HepG2 (cell line): ENCODE measurements at regions not wholly inside any gene's neighbourhood (a gene's known extent, or its start where the extent isn't known, plus 50 kb on each side); places are given as distances from the start of the nearest gene placed in this dataset.
A peak's percentile ranks its signal among the peaks of the same experiment; 100 is the strongest.

Source experiments
- CBX5 ChIP-seq: sonication (generic); formaldehyde crosslinking; IDR thresholded peaks from 2 replicates; pipeline ENCODE4 v1.4.0; 2020; ENCODE audit warnings: missing genetic modification reagents, borderline replicate concordance
- DNMT3B ChIP-seq: conservative IDR thresholded peaks from 2 replicates; pipeline ENCODE4 v1.6.1; 2016; ENCODE audit warnings: missing biosample characterization, control low read depth
- FIP1L1 ChIP-seq: fragments of 200-400 bp; formaldehyde crosslinking; IDR thresholded peaks from 2 replicates; pipeline ENCODE4 v1.6.1; 2018; ENCODE audit warnings: low read depth, mild to moderate bottlenecking, low read length, moderate library complexity, borderline replicate concordance; ENCODE audit not compliant: insufficient read depth
- HNF4A ChIP-seq: sonication (generic); formaldehyde crosslinking; IDR thresholded peaks from 2 replicates; pipeline ENCODE4 v1.4.0; 2020; ENCODE audit warnings: missing genetic modification reagents
- MEIS2 ChIP-seq: sonication (generic); formaldehyde crosslinking; IDR thresholded peaks from 2 replicates; pipeline ENCODE4 v1.9.0; 2021; ENCODE audit warnings: mild to moderate bottlenecking, missing genetic modification reagents
- MYNN ChIP-seq: sonication (generic); formaldehyde crosslinking; IDR thresholded peaks from 2 replicates; pipeline ENCODE4 v1.4.0; 2020; ENCODE audit warnings: mild to moderate bottlenecking, low read depth, missing genetic modification reagents
- REL ChIP-seq: sonication (generic); formaldehyde crosslinking; conservative IDR thresholded peaks from 2 replicates; pipeline ENCODE4 v1.8.0; 2022; ENCODE audit warnings: mild to moderate bottlenecking, missing genetic modification reagents, moderate library complexity
- RFX5 ChIP-seq: IDR thresholded peaks from 2 replicates; pipeline ENCODE4 v1.6.1; 2011; ENCODE audit warnings: low read depth, low read length, improper control_type of control experiment
- SALL1 ChIP-seq: sonication (generic); formaldehyde crosslinking; IDR thresholded peaks from 2 replicates; pipeline ENCODE4 v1.8.0; 2022; ENCODE audit warnings: mild to moderate bottlenecking, missing genetic modification reagents
- SRSF1 ChIP-seq: fragments of 200-400 bp; formaldehyde crosslinking; optimal IDR thresholded peaks from 2 replicates; pipeline ENCODE3; 2017; ENCODE audit warnings: mild to moderate bottlenecking, low read depth, low read length, moderate library complexity
- TARDBP ChIP-seq: sonication (generic); formaldehyde crosslinking; IDR thresholded peaks from 2 replicates; pipeline ENCODE4 v1.8.0; 2022; ENCODE audit warnings: mild to moderate bottlenecking, missing genetic modification reagents
- TBX3 ChIP-seq: fragments of 450-650 bp; IDR thresholded peaks from 2 replicates; pipeline ENCODE4 v1.6.1; 2017; ENCODE audit warnings: antibody characterized with exemption, mild to moderate bottlenecking, inconsistent platforms, borderline replicate concordance
- TOPORS ChIP-seq: sonication (generic); formaldehyde crosslinking; IDR thresholded peaks from 2 replicates; pipeline ENCODE4 v1.8.0; 2023; ENCODE audit warnings: mild to moderate bottlenecking, missing genetic modification reagents
- TP53 ChIP-seq: sonication (generic); formaldehyde crosslinking; conservative IDR thresholded peaks from 2 replicates; pipeline ENCODE4 v1.4.0; 2020; ENCODE audit warnings: missing genetic modification reagents
- ZBTB8A ChIP-seq: sonication (generic); formaldehyde crosslinking; IDR thresholded peaks from 2 replicates; pipeline ENCODE4 v1.4.0; 2020; ENCODE audit warnings: mild to moderate bottlenecking, low read depth, missing genetic modification reagents, borderline replicate concordance
- ZFP36L1 ChIP-seq: sonication (generic); formaldehyde crosslinking; IDR thresholded peaks from 2 replicates; pipeline ENCODE4 v1.8.0; 2022; ENCODE audit warnings: mild to moderate bottlenecking, missing genetic modification reagents, moderate library complexity
- ZKSCAN5 ChIP-seq: sonication (generic); formaldehyde crosslinking; IDR thresholded peaks from 2 replicates; pipeline ENCODE4 v1.5.1; 2020; ENCODE audit warnings: mild to moderate bottlenecking, missing genetic modification reagents
- ZNF136 ChIP-seq: sonication (generic); formaldehyde crosslinking; IDR thresholded peaks from 2 replicates; pipeline ENCODE4 v1.8.1; 2022; ENCODE audit warnings: low read depth, mild to moderate bottlenecking, moderate library complexity, missing genetic modification reagents
- ZNF274 ChIP-seq: sonication (generic); formaldehyde crosslinking; IDR thresholded peaks from 2 replicates; pipeline ENCODE4 v1.5.1; 2020; ENCODE audit warnings: mild to moderate bottlenecking, missing genetic modification reagents
- ZNF350 ChIP-seq: sonication (generic); formaldehyde crosslinking; IDR thresholded peaks from 2 replicates; pipeline ENCODE4 v1.4.0; 2020; ENCODE audit warnings: mild to moderate bottlenecking, low read depth, missing genetic modification reagents, borderline replicate concordance
- ZNF441 ChIP-seq: sonication (generic); formaldehyde crosslinking; IDR thresholded peaks from 2 replicates; pipeline ENCODE4 v1.7.0; 2021; ENCODE audit warnings: missing genetic modification reagents, borderline replicate concordance
- ZNF460 ChIP-seq: sonication (generic); formaldehyde crosslinking; IDR thresholded peaks from 2 replicates; pipeline ENCODE4 v1.5.1; 2020; ENCODE audit warnings: missing genetic modification reagents, mild to moderate bottlenecking, borderline replicate concordance
- ZNF652 ChIP-seq: IDR thresholded peaks from 2 replicates; pipeline ENCODE4 v1.6.1; 2016; ENCODE audit warnings: low read depth, borderline replicate concordance
- TF ChIP-seq, protein P1 (sequence below): sonication (generic); formaldehyde crosslinking; IDR thresholded peaks from 2 replicates; pipeline ENCODE4 v1.4.0; 2020; ENCODE audit warnings: missing genetic modification reagents
- TF ChIP-seq, protein P2 (sequence below), 2 experiments: sonication (generic) in 1 of 2; formaldehyde crosslinking in 1 of 2; IDR thresholded peaks; 2 replicates each; pipeline versions ENCODE4 v1.4.0 to v1.6.1; 2018 to 2020; ENCODE audit warnings: missing genetic modification reagents in 2 of 2, borderline replicate concordance in 1 of 2, low read depth in 1 of 2, mild to moderate bottlenecking in 1 of 2, missing biosample characterization in 1 of 2

DNA sequence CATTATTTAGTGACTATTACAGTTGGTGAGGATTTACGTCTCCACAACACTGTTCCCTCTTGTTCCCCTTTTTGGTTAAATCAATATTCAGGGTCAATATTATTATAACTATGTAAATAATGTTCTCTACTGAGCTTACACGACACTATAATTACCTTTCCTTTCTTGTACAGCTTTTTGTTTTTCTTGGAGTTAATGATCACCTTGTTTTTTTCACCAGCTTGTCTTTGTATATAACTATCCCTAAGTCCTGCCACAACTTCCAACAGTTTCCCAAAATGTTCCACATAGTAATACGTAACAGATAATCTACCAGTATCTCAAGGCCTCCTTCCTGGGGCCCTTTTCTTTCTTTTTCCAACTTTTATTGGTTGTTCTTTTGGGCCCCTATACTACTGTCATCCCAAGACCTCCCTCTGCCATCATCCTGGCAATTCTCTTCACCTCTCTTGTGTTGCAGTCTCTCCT, 142.0 kb upstream of the SOX4 start (continued):
- TF ChIP-seq ZNF441 (CRISPR knock-in tag) (no peak), REL (CRISPR knock-in tag) (no peak), SALL1 (CRISPR knock-in tag) (no peak), DNMT3B (no peak), FIP1L1 (no peak), MEIS2 (CRISPR knock-in tag) (no peak), ZNF652 (CRISPR knock-in tag) (peak; percentile 80), ZKSCAN5 (no peak), ZNF460 (CRISPR knock-in tag) (no peak; the same call in 1 of the 2 replicates), HNF4A (CRISPR knock-in tag) (peak; percentile 20; the same call in 1 of the 2 replicates), CBX5 (CRISPR knock-in tag) (no peak), ZNF274 (CRISPR knock-in tag) (no peak), TBX3 (peak; percentile 91), SRSF1 (no peak), ZBTB8A (CRISPR knock-in tag) (no peak), MYNN (CRISPR knock-in tag) (no peak), RFX5 (no peak), ZFP36L1 (peak; percentile 61; the same call in 1 of the 2 replicates), TP53 (CRISPR knock-in tag) (no peak), TARDBP (CRISPR knock-in tag) (peak; percentile 73; the same call in 1 of the 2 replicates), TOPORS (CRISPR knock-in tag) (no peak), ZNF350 (CRISPR knock-in tag) (no peak), ZNF136 (CRISPR knock-in tag) (no peak)
- TF ChIP-seq, protein P1, sequence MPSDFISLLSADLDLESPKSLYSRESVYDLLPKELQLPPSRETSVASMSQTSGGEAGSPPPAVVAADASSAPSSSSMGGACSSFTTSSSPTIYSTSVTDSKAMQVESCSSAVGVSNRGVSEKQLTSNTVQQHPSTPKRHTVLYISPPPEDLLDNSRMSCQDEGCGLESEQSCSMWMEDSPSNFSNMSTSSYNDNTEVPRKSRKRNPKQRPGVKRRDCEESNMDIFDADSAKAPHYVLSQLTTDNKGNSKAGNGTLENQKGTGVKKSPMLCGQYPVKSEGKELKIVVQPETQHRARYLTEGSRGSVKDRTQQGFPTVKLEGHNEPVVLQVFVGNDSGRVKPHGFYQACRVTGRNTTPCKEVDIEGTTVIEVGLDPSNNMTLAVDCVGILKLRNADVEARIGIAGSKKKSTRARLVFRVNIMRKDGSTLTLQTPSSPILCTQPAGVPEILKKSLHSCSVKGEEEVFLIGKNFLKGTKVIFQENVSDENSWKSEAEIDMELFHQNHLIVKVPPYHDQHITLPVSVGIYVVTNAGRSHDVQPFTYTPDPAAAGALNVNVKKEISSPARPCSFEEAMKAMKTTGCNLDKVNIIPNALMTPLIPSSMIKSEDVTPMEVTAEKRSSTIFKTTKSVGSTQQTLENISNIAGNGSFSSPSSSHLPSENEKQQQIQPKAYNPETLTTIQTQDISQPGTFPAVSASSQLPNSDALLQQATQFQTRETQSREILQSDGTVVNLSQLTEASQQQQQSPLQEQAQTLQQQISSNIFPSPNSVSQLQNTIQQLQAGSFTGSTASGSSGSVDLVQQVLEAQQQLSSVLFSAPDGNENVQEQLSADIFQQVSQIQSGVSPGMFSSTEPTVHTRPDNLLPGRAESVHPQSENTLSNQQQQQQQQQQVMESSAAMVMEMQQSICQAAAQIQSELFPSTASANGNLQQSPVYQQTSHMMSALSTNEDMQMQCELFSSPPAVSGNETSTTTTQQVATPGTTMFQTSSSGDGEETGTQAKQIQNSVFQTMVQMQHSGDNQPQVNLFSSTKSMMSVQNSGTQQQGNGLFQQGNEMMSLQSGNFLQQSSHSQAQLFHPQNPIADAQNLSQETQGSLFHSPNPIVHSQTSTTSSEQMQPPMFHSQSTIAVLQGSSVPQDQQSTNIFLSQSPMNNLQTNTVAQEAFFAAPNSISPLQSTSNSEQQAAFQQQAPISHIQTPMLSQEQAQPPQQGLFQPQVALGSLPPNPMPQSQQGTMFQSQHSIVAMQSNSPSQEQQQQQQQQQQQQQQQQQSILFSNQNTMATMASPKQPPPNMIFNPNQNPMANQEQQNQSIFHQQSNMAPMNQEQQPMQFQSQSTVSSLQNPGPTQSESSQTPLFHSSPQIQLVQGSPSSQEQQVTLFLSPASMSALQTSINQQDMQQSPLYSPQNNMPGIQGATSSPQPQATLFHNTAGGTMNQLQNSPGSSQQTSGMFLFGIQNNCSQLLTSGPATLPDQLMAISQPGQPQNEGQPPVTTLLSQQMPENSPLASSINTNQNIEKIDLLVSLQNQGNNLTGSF (CRISPR knock-in tag), result no peak
- TF ChIP-seq, protein P2, sequence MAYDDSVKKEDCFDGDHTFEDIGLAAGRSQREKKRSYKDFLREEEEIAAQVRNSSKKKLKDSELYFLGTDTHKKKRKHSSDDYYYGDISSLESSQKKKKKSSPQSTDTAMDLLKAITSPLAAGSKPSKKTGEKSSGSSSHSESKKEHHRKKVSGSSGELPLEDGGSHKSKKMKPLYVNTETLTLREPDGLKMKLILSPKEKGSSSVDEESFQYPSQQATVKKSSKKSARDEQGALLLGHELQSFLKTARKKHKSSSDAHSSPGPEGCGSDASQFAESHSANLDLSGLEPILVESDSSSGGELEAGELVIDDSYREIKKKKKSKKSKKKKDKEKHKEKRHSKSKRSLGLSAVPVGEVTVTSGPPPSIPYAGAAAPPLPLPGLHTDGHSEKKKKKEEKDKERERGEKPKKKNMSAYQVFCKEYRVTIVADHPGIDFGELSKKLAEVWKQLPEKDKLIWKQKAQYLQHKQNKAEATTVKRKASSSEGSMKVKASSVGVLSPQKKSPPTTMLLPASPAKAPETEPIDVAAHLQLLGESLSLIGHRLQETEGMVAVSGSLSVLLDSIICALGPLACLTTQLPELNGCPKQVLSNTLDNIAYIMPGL (CRISPR knock-in tag; IDR thresholded peaks at IDR 0.05; ENCODE audit: borderline replicate concordance in 1 of 2, low read depth in 1 of 2), result 0 out of 4 replicates have a peak, but pooled peaks of 1 of the 2 experiments have one; percentile 51
